ENCODE measurements at regions not wholly inside any gene's neighbourhood (a gene's known extent, or its start where the extent isn't known, plus 50 kb on each side); places are given as distances from the start of the nearest gene placed in this dataset.

GRCh38 chr5:50963971-50964745, 297.7 kb downstream of the PARP8 start:
- no peak for TF ChIP-seq CTCF (IDR thresholded peaks at IDR 0.05; ENCODE audit: low read depth, low read length)
- no peak overlapping the region for H3K4me3 ChIP-seq (ENCODE audit: low read depth, low read length)
- no peak for DNase-seq (ENCODE audit: low read depth, low spot score)
- in situ Hi-C loops (cut with HindIII; ENCODE audit: low sequenced_read_pairs): no loop called here

GRCh38 chr5:50964746-50965653, 298.6 kb downstream of the PARP8 start:
- in situ Hi-C loops (cut with HindIII; ENCODE audit: low sequenced_read_pairs): no loop called here
- no peak for TF ChIP-seq CTCF (IDR thresholded peaks at IDR 0.05; ENCODE audit: low read depth, low read length)

GRCh38 chr5:50965654-50966375, 299.4 kb downstream of the PARP8 start:
- no peak overlapping the region for H3K4me3 ChIP-seq (ENCODE audit: low read depth, low read length)
- TF ChIP-seq CTCF (IDR thresholded peaks at IDR 0.05; ENCODE audit: low read depth, low read length): no peak
- in situ Hi-C loops (cut with HindIII; ENCODE audit: low sequenced_read_pairs): no loop called here
- no peak for DNase-seq (ENCODE audit: low read depth, low spot score)

More at GRCh38 chr5:50964746-50965653, 298.6 kb downstream of the PARP8 start:
- H3K4me3 ChIP-seq (ENCODE audit: low read depth, low read length): no peak overlapping the region
- DNase-seq (ENCODE audit: low read depth, low spot score): no peak

GRCh38 chr5:50967009-50967562, 300.6 kb downstream of the PARP8 start:
- no peak for DNase-seq (ENCODE audit: low read depth, low spot score)
- in situ Hi-C loops (cut with HindIII; ENCODE audit: low sequenced_read_pairs): no loop called here
- no peak for TF ChIP-seq CTCF (IDR thresholded peaks at IDR 0.05; ENCODE audit: low read depth, low read length)
- H3K4me3 ChIP-seq (ENCODE audit: low read depth, low read length): no peak overlapping the region

- DNase-seq (ENCODE audit: low read depth, low spot score): peak; percentile 16
- H3K4me3 ChIP-seq (ENCODE audit: low read depth, low read length): no peak overlapping the region
- in situ Hi-C loops (cut with HindIII; ENCODE audit: low sequenced_read_pairs): no loop called here
- TF ChIP-seq CTCF (IDR thresholded peaks at IDR 0.05; ENCODE audit: low read depth, low read length): no peak
These were observed 301.3 kb downstream of the PARP8 start for GRCh38 chr5:50967563-50968355.

Measured in astrocyte of the spinal cord (primary cell).